ENCODE measurements at regions not wholly inside any gene's neighbourhood (a gene's known extent, or its start where the extent isn't known, plus 50 kb on each side); places are given as distances from the start of the nearest gene placed in this dataset.

DNA sequence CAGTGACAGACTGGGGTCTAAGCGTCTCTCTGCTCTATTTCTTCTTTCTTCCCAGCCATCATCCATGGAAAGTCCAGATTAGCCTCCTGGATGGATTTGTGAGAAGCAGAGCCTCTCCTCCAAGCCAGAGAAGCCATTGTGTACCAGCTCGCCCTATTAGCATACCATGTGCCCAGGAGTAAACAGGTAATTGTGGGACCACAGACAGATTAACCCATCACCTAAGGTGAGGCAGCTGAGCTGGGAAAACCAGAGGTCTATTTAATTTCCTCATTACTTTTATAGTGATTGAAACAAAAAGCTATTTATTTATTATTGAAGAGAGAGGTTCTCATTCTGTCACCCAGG is 54.7 kb upstream of the NT5C1B start:
- TF ChIP-seq, protein P1, sequence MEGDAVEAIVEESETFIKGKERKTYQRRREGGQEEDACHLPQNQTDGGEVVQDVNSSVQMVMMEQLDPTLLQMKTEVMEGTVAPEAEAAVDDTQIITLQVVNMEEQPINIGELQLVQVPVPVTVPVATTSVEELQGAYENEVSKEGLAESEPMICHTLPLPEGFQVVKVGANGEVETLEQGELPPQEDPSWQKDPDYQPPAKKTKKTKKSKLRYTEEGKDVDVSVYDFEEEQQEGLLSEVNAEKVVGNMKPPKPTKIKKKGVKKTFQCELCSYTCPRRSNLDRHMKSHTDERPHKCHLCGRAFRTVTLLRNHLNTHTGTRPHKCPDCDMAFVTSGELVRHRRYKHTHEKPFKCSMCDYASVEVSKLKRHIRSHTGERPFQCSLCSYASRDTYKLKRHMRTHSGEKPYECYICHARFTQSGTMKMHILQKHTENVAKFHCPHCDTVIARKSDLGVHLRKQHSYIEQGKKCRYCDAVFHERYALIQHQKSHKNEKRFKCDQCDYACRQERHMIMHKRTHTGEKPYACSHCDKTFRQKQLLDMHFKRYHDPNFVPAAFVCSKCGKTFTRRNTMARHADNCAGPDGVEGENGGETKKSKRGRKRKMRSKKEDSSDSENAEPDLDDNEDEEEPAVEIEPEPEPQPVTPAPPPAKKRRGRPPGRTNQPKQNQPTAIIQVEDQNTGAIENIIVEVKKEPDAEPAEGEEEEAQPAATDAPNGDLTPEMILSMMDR (optimal IDR thresholded peaks at IDR 0.05 in 1 of 3, IDR thresholded peaks at IDR 0.05 in 1 of 3, conservative IDR thresholded peaks at IDR 0.05 in 1 of 3; ENCODE audit: extremely low read depth in 1 of 3, insufficient read depth in 2 of 3, low read length in 3 of 3): no peak
- TF ChIP-seq EZH2 (IDR thresholded peaks at IDR 0.05; ENCODE audit: low read length): no peak

Data from keratinocyte (primary cell).